ENCODE measurements at regions not wholly inside any gene's neighbourhood (a gene's known extent, or its start where the extent isn't known, plus 50 kb on each side); places are given as distances from the start of the nearest gene placed in this dataset.

- TF ChIP-seq, protein P1, sequence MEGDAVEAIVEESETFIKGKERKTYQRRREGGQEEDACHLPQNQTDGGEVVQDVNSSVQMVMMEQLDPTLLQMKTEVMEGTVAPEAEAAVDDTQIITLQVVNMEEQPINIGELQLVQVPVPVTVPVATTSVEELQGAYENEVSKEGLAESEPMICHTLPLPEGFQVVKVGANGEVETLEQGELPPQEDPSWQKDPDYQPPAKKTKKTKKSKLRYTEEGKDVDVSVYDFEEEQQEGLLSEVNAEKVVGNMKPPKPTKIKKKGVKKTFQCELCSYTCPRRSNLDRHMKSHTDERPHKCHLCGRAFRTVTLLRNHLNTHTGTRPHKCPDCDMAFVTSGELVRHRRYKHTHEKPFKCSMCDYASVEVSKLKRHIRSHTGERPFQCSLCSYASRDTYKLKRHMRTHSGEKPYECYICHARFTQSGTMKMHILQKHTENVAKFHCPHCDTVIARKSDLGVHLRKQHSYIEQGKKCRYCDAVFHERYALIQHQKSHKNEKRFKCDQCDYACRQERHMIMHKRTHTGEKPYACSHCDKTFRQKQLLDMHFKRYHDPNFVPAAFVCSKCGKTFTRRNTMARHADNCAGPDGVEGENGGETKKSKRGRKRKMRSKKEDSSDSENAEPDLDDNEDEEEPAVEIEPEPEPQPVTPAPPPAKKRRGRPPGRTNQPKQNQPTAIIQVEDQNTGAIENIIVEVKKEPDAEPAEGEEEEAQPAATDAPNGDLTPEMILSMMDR (conservative IDR thresholded peaks at IDR 0.05; ENCODE audit: low read length), result peak; percentile 48
- no peak for TF ChIP-seq EZH2phosphoT487 (IDR thresholded peaks at IDR 0.05; ENCODE audit: borderline replicate concordance)
Observed at GRCh38 chrX:80876877-80877276, 67.2 kb upstream of the BRWD3 start.

Measured in Loucy (cell line).